NOMO-1 treated with dmso at 0.1 percent for 144 hours (cell line): ENCODE measurements at regions not wholly inside any gene's neighbourhood (a gene's known extent, or its start where the extent isn't known, plus 50 kb on each side); places are given as distances from the start of the nearest gene placed in this dataset.

Experiments used
- DNase-seq: peaks from one replicate; lab custom pipeline; 2025; ENCODE audit not compliant: unreplicated experiment; lab: John Stamatoyannopoulos, UW

DNA sequence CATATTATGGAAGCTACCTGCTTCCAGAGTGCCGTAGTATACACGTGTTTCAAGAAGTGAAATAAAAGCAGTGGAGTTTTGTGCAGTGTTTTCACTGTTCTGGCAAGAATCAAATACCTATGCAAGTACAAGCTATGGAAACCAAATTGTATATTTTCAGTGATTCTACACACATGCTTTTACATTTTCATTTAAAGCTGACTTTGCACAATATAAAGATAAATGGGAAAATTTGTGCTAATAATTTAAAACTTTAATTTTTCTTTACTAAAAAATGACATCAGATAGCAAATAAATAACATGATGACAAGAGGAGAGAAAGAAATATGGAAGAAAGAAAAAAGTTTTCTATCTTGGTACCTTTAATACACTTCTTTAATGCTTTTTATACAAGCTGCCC, 393.7 kb upstream of the NPVF start:
- no peak for DNase-seq

DNA sequence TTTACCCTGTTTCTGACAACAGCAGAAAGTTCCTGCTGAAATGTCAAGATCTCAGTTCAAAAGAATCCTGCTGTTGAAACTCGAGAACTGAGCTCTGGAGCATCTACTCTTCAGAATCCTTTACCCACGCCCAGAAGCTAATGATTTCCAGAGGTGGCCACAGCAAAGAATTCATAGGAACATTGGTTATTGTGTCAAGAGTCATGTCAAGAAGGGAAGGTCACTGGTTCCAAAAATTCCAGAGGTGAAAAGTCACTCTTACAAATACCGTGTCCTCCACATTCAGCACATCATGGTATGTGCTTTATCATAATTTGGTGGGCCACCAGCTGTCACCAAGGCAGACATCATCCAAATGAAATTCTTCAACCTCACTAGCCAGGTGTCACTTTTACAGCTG, 394.4 kb upstream of the NPVF start:
- no peak for DNase-seq

DNA sequence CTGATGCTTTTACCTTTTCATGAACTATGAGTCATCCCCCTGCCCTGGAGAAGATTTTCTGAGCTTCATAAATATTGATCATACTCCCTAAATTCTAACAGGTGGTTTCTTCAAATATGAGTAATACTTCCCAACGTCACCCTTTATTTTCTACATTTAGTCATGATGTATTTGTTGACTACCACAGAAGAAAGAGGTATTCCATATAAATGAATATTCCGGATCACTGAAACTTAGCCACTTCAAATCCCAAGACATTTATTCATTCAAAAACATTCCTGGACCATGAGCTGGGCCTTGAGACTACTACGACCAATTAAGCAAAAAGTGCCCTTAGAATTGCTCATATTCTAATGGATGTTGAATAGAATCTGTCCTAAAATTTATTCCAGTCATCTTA, 395.8 kb upstream of the NPVF start:
- no peak for DNase-seq

DNA sequence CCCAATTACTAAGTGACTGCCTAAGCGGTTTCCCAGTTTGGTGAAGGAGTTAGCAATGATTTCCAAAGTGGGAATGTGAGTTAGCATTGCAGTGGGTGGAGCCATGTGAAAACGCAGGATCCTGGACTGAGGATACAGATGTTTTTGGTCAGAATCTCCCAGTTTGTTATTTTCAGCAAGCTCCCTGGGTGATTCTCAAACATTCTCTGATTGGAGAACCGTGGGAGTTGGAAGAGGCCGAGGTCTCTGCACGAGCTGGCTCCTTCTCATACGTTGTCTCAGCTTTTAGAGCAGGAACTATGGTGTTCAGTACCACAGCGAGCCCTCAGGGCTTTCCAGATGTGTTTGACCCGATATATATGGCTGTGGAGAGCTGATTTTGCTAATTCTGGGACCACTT, 396.5 kb upstream of the NPVF start:
- DNase-seq = no peak

DNA sequence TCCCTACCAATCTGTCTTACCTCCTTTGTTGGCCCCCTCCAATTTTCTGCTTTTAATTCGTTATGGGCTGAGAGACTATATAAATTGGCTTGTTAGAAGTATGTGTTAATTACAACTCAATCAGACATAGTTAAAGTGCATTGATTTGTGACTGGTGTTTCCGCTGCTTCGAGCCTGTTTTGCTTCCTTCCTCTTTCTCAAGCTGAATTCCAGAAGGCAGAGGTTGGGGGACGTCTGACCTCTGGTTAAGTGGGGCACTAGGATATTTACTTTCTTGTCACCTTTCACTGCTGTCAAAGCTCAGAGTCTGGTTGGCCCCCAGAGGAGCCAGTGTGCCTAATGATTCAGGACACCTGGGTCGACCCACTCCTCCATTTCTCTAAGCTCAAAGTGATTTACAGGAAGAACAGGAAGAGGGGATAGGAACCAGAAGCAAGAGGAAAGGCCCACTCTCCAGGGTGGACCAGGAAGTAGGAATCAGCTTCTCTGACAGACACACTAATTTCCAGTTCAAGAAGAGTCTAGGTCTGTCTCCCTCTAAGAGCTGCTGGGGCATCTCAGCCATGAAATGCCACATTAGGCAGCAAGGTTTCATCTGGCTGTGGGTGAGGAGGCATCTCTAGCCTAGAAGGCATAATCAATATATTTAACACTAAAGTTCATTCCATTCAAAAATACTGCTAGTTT, 397.2 kb upstream of the NPVF start:
- DNase-seq = peak; percentile 54

DNA sequence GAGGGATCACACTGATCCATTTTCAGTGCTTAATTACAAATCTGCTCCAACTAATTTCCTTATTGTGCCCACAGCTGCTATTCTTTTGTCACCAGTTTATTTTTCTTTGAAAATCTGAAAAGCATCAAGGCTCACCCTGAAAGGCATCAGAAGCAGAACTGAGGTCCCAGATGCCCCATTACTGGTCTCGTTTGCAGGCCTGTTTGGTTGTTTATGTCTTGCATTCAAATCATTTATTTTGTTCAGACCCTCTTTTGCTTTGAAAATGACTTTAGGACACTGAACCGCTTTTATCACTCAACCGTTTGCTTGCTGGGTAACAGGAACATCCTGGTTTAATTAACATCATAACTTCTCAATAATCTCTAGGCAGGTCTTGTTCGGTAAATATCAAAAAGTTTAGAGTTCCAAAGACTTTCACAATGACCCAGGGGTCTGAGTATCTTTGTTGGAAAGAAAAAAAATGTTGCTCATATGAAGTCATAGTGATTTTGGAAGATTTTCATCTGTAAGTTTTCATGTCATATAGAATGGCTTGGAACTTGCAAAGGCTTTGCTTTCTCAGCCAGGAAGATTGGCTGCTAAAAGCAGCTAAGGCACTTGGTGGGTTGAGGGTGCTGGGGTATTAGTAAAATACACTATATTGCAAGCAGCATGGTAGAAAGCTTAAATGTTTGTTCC, 398.3 kb upstream of the NPVF start:
- DNase-seq = no peak

DNA sequence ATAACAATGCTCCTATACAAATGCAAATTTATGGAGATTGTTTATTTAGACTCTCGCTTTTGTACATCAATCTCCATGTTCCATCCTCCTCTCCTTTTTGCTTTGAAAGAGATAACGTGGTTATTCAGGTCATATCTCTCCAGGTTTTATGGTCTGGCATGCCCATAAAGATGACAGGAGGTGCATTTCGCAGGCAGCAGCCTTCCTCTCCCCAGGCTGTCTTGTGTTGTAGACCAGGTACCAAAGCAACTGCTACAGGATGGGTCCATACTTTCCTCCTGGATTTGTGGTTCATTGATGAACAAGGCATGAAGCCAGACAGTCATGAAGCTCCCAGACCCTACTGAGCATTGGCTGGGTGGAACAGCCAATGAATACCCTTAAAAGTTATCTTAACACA, 400.2 kb upstream of the NPVF start:
- no peak for DNase-seq

DNA sequence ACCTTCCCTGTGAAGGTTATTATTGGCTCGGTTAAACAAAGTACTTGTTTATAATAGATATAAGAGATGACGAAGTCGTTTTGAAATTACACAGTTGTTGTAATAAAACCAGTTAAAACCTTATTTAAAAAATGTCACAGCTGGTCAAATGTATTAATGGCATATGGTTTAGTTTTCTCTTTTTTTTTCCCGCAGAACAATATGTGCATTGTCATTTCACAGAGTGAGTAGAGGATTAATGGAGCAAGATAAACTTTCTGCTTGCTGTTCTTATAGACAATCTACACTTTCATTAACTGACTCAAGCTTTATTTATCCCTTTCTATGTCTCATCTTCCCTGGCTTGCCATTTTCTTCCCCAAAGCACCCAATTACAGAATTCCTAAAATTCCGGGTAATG, 404.3 kb upstream of the NPVF start:
- no peak for DNase-seq

DNA sequence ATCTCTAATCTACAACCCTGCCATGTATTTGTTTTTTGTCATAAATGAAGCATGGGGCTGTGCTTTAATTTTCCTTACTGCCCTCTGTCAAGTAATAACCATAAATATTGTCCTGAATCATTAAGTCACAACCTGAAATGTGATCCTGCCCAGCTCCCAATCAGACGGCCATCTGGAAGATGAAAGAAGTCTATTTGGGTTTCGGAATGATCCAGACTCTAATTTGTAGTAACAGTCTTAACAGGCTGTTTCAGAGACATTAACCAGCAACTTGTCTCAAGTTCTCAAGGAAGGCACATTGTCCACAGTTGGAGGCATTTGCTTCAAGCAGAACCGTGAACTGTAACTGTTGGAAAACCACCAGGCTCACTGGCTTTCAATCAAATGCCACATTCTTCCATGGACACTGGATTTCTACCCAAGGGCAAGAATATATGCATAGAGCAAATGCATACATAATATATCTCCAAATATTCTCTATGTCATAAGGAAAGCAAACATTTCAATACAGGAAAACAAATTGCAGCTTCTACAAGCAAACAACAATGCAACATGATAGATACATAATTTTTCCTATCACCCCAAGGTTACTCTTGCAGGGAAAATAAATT, 405.2 kb upstream of the NPVF start:
- no peak for DNase-seq

DNA sequence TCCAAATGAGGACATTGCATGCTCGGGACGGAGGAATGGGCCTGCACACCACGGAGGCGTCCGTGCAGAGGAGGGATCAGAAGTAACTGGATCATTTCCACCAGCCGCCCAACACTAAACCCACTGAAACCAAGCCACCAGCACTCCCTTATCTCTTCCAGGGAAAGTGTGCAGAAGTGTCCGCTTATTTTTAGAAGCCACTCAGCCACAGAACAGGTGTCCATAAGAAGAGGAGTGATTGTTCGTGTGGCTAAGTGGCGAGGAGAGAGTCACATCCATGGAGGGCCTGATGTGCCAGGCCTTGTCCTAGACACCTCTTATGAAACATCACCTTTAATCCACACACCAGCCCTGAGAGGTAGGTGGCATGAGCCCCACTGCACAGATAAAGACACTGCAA, 407.9 kb upstream of the NPVF start:
- no peak for DNase-seq

DNA sequence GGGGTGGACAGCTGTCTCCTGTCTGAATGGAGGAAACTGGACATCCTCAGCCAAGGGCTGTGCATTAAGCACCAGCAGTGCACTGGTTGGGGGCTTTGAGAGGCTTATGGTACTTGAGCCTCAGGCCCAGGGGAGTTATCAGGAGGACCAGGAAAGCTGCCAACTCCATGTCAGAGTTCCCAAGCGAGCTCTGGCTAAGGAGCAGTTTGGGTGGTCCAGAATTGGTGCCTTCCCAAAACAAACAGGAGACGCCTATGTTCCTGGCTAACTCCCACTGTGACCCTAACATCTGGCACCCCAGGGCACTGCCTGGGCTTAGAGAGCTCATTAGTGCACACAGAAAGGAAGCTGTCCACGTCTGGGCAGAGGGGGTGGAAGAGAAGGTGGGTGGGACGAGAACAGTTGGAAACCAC, 408.6 kb upstream of the NPVF start:
- no peak for DNase-seq

DNA sequence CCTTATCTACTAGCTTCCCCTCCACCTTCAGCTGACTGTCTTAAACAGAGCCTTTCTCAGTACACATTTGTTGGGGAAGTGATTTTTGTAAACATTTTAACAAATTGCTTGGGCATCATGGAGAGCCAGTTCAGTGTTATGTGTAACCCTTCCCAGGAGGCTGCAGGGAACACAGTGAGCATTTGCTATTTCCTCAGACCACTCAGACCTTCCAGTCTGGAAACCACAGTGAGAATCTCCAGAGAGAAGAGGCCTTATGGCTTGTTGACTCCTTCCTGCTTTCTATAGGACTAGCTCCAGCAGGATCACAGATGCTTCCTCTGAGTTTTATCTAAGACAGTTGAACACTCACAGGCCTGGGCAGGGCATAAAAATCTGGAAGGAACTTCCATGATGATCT, 409.8 kb upstream of the NPVF start:
- no peak for DNase-seq

DNA sequence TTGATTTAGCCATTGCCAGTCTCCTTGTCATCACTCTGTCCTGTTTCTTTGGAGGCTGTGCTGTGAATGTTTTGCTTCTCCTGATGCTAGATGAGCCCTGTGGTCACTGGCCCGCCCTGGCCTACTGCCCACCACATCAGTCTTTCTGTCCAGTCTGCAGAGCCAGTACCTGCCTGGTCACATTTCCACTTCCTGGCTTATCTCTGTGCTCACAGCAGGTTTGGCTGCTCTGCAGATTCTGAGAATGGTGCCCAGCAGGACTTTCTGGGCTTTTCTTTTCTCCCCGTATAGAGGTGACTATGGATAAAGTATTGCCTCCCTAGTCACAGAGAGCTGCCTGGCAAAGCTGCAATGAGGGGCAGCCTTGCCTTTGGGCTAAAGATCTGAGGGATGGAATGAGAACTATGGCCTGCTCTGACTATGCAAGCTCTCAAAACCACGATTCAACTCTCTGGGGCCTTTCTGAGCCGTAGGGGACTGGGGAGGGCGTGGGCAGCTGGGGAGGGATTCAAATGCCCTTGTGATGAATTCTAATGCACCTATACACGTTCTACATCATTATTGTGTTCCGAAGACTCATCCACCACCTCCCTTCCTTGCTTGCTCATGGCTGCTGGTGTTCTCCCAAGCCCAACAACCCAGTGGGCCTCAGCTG, 410.4 kb upstream of the NPVF start:
- DNase-seq = no peak

DNA sequence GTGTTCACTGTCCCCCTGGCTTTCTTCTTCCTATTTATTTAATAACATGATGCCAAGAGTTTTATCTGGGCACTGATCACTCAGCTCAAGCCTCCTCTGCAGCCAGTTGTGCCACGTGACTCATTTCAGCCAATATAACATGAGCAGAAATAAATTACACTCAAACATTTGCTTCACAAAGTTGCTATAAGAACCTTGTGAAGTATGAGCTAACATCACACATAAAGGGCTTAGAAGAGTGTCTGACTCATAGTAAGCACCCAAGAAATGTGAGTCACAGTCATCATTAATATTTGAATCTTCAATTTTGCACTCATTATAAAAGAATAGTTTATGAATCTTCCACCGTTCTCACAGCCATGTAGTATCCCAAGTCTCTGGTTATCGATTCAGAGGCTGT, 414.6 kb upstream of the NPVF start:
- DNase-seq = no peak

DNA sequence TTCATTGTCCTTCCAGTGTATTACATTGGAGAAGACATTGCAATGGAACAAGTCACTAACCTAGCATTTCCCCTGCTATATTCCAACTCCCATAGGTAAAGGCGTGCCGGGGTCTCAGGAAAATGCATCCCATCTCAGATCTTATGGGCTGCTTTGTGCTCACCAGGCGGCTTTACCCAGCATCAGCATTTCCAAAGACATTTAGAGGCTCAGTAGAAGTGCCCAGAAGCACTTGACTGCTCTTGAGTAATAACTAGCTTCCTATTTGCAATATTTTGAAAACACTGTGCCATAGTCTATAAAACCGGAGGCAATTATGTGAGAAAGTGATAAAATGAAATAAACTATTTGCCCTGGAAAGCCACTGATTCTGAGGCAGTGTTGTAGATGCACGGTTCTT, 415.0 kb upstream of the NPVF start:
- peak; percentile 55 for DNase-seq

DNA sequence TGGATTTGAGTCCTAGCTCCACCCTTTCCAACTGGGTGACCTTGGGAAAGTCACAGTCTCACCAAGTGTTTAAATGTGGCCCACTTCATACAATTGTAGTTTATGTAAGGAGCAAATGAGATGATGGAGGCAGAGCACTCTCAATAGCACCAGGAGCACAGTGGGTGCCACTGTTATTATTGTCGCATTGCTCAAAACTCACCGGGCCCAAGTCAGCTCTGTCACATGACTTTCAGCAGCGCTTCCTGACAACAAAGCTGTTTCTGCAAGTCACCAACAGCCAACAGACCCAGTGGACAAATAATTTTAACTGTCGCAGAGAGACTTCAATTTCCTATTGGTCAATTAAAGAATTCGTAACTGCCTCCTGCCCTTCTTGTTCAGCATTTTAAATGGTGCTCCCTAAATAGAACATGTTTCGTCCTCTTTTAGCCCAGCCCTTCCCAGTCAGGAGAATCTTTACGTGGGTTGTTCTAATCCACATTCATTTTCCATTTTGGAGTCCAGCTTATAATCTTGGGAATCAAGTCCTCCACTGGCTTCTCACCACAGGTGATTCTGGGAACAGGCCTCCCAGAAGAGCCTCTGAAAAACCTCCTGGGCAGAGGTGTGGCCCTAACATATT, 415.6 kb upstream of the NPVF start:
- peak; percentile 84 for DNase-seq

DNA sequence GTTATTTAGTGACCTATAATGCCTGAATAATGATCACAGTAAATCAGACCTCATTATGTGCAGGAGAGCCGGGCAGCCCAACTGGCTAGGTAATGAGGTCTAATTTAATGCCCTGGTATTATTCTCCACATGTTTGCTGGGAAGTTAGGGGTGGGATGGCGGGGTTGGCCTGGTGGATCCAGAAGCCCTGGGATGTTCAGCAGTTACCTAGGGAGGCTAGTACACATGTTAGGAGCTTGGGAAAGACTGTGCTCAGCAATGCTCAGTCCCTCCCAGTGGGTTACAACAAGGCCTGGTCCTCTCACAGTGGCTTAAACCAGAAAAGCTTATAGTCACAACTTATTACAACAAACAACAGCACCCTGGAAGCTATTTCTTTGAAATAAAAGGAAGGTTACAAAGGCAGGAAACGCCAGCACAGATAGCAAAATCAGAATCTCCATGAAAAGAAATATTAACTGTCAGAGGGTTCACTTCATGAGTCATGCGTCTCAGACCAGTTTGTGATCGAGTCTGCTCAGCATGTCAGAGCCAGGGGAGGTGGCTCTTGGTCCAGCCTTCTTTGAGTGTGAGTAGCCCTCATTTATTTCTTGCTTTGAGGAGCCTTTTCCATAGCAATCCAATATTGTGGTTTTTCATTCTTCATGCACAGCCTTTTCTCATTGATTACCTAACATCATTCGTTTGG, 418.6 kb upstream of the NPVF start:
- DNase-seq = no peak

DNA sequence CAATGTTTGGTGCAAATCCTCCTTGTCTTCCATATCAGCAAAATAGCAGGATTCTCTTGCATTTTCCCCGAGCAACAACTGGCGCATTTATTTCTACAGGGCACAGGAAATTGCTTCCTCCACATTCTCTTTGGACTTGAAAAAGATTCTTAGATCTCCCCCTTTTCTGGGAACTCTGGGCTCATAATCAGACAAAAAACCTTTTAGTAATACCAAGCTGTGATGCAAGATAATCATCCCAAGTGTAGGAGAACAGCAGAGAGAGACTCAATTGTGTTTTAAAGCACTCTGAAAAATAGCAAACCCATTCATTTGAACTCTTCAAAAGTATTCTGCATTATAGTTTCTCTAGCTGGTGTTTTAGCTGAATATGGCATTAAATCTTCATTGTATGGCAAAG, 419.6 kb upstream of the NPVF start:
- no peak for DNase-seq

DNA sequence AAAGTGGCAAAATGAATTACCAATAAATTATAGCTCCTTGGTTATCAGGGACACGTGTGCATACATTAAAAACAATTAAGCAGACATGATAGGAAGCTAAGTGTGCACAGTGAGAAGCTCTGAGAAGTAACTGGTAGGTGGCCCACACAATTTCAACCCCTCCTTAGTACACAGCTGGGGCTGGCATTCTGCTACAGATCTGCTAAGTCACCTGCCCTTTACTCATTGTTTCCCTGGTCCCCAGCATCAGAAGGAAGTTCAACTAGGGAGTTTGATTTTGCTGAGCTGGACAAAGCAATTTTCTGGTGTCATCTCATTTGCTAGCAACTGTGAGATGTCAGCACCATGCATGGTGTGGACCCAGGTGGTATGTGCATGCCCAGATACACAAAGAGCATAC, 424.1 kb upstream of the NPVF start:
- no peak for DNase-seq

DNA sequence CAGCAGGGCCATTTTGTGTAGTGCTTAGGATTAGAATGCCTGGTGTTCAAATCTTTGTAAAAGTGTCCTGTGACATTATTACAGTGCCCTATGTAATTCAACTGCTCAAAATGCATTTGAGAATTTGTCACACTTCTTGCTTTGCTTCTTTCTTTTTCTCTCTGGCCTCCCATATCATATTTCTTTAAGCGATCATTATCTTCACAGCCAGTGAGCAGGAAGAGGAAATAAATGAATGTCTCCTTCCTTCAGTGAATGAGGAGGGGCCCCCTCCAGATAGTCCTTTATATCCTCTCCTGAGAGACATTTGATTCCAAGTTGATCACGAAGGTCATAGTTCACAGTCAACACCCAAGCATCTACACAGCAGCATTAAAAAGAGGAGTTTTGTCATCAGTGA, 425.1 kb upstream of the NPVF start:
- DNase-seq = no peak

DNA sequence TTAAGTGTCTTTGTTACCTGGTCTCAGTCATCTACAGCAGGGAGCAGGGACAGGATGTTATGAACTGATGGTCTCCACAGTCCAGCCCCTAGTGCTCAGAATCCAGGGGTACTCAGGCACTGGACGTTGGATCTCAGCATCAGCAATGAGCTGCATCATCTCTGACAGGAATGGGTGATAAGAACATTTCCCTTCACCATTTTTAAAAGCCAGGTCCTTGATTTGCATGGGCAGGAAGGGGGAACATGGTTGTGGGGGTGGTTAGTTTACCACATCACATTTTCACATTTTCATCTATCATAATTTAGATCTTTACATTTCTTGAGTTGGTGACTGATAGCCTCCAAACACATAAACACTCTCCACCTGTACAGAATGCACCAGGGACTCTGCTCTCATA, 427.8 kb upstream of the NPVF start:
- no peak for DNase-seq
